ENCODE measurements at regions not wholly inside any gene's neighbourhood (a gene's known extent, or its start where the extent isn't known, plus 50 kb on each side); places are given as distances from the start of the nearest gene placed in this dataset.

DNA sequence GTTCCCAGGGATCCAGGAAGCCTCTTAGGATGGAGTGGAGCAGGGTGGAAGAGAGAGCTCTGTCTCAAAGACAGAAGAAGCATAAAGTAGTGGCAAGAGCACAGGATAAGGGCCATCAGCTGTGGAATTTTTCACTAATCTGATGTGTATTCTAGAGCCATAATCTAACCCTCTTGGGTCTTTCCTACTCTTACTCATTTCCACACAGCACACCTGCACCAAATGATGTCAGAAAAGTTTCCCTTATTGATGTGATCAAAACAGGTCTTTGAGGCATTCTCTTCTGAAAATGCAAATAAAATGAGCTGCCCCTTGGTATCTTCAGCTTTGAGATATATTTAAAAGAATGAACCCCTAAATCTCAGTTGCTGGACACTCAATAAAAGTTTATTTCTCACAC, 415.1 kb upstream of the CHST9 start:
- TF ChIP-seq POLR2AphosphoS5 (IDR thresholded peaks at IDR 0.05; ENCODE audit: low read depth) (no peak), CTCF (IDR thresholded peaks at IDR 0.05; ENCODE audit: insufficient read depth, low read length) (no peak)

Data from HL-60 (cell line).